Breast epithelium (tissue), 3 donors: ENCODE measurements at regions not wholly inside any gene's neighbourhood (a gene's known extent, or its start where the extent isn't known, plus 50 kb on each side); places are given as distances from the start of the nearest gene placed in this dataset.

Experiments used
- CTCF ChIP-seq, 3 donors: fragments of 450-650 bp; IDR thresholded peaks; one replicate each; pipeline ENCODE4 v1.5.1; 2016 to 2017; ENCODE audit warnings: antibody characterized with exemption in 3 of 3, mild to moderate bottlenecking in 3 of 3, moderate library complexity in 3 of 3
- POLR2AphosphoS5 ChIP-seq, 3 donors: sonication (generic); formaldehyde crosslinking; IDR thresholded peaks; one replicate each; pipeline ENCODE4 v1.6.1; 2017; ENCODE audit warnings: antibody characterized with exemption in 3 of 3

DNA sequence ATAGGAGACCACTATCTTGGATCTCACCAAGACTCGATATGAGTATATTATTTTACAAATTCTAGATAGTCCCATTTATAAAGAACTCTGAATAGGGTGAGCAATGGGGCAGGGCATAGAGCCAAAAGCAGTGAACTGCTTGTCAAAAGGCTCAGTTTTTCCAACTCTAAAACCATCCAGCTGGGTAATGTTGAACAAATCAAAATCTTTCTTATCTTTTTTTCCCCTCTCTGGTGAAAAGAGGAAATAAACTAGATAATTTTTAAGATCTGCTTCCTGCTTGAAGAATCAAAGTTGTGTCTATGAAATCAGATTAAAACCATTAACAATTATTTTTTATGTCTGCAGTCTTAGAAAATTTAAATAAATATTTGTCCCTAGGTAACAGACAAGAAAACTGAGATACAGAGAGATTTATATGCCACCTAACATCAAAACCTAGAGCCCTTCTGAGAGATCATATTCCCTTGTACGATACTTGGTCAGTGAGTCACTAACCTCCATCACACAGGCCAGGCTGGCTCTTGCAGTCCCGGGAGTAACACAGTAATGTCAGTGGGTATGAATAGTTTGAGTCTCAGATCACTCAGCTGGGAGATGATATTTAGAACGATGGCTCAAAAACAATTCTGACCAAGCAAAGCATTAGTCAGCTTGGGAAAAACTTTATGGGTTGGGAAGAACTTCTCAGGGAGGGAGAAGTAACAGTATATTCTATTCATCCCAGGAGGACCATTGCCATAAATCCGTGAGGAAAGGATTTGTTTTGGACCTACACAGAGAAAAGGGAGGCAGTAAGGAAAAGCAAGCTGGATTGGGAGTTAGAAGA, 178.8 kb downstream of the REEP3 start:
- TF ChIP-seq CTCF (IDR thresholded peaks at IDR 0.05), result no peak
- TF ChIP-seq POLR2AphosphoS5 (IDR thresholded peaks at IDR 0.05), result no peak
